BJ (cell line): ENCODE measurements at regions not wholly inside any gene's neighbourhood (a gene's known extent, or its start where the extent isn't known, plus 50 kb on each side); places are given as distances from the start of the nearest gene placed in this dataset.

Experiments
- CTCF ChIA-PET: fragments of 350-600 bp; formaldehyde crosslinking; extraction: SDS; loops from one replicate; lab custom pipeline; 2021; ENCODE audit warnings: antibody characterized with exemption, inconsistent platforms; lab: Yijun Ruan, JAX
- POLR2A ChIA-PET: fragments of 300-600 bp; sonication (Branson Sonifier 250); formaldehyde crosslinking; extraction: SDS; loops from one replicate; lab custom pipeline; 2021; ENCODE audit warnings: antibody characterized with exemption; lab: Charles Lee
- DNase-seq: peaks from one replicate; pipeline ENCODE4 v3.0.0-alpha.2; 2011; ENCODE audit warnings: low read depth
- H3K27me3 ChIP-seq: 2 replicates; pipeline ENCODE4 v1.6.0; 2011; ENCODE audit warnings: low read length; ENCODE audit not compliant: control insufficient read depth, insufficient read depth
- H3K36me3 ChIP-seq: 2 replicates; pipeline ENCODE4 v1.5.1; 2011; ENCODE audit warnings: low read length; ENCODE audit not compliant: control insufficient read depth, insufficient read depth
- H3K4me3 ChIP-seq: 2 replicates; pipeline ENCODE4 v1.5.1; 2011; ENCODE audit warnings: low read depth, mild to moderate bottlenecking, control low read depth, low read length
- TF ChIP-seq, protein P1 (sequence below): IDR thresholded peaks from 2 replicates; pipeline ENCODE4 v1.5.1; 2011; ENCODE audit warnings: low read depth, mild to moderate bottlenecking, control low read depth, inconsistent platforms, low read length, moderate library complexity; ENCODE audit not compliant: insufficient read depth

GRCh38 chr1:103905363-103905762 lies 155.7 kb downstream of the AMY1C start:
- POLR2A ChIA-PET, result no interaction called here
- TF ChIP-seq, protein P1, sequence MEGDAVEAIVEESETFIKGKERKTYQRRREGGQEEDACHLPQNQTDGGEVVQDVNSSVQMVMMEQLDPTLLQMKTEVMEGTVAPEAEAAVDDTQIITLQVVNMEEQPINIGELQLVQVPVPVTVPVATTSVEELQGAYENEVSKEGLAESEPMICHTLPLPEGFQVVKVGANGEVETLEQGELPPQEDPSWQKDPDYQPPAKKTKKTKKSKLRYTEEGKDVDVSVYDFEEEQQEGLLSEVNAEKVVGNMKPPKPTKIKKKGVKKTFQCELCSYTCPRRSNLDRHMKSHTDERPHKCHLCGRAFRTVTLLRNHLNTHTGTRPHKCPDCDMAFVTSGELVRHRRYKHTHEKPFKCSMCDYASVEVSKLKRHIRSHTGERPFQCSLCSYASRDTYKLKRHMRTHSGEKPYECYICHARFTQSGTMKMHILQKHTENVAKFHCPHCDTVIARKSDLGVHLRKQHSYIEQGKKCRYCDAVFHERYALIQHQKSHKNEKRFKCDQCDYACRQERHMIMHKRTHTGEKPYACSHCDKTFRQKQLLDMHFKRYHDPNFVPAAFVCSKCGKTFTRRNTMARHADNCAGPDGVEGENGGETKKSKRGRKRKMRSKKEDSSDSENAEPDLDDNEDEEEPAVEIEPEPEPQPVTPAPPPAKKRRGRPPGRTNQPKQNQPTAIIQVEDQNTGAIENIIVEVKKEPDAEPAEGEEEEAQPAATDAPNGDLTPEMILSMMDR, result no peak
- Histone ChIP-seq H3K27me3 (no peaks in the 10 kb centered on the region), H3K4me3 (no peak overlapping the region), H3K36me3 (no peaks in the 10 kb centered on the region)
- CTCF ChIA-PET, result no interaction called here
- DNase-seq, result no peak

DNA sequence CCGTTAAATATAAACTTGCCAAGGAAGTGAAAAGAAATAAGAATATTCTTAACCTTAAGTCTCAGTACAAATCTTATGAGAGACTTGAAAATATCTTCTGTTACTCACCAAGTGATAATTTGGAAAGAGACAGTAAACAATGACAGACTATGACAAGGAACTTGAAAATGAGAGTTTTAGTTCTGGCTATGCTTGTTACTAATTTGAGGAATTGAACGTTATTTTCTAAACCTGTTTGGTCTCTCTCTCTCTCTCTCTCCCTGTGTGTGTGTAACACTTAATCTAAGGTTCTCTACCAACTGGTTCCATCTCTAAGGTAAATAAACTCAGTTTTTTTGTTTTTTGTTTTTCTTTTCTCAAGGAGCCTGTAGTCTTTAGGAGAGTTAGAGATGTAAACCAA lies 161.8 kb downstream of the AMY1C start:
- H3K4me3 ChIP-seq, result no peak overlapping the region
- ChIA-PET POLR2A (no interaction called here), CTCF (no interaction called here)
- TF ChIP-seq, protein P1, result no peak
- DNase-seq, result no peak
- no peaks in the 10 kb centered on the region for H3K36me3 ChIP-seq
- no peaks in the 10 kb centered on the region for H3K27me3 ChIP-seq

DNA sequence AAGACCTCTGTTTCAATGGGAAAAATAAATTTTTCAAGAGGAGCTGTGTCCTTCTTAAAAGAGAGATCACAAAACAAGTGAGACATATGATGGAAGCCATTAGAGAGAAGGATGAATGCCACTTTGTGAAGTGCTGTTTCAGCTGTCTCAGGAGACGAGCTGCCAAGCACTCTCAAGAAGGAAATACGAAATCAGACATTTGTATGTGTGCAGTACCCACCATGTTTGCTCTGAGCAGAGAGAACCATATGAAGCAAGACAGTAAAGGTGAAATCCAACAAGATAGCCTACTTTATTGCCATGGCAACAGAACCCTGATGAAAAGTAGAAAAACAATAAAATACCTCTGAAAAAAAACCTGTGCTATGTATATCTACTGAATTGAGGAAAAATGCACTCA lies 168.1 kb downstream of the AMY1C start:
- H3K36me3 ChIP-seq, result no peaks in the 10 kb centered on the region
- no peak overlapping the region for H3K4me3 ChIP-seq
- TF ChIP-seq, protein P1, result no peak
- POLR2A ChIA-PET, result no interaction called here
- H3K27me3 ChIP-seq, result no peaks in the 10 kb centered on the region
- CTCF ChIA-PET, result no interaction called here
- no peak for DNase-seq

GRCh38 chr1:103931891-103932290 lies 182.2 kb downstream of the AMY1C start:
- CTCF ChIA-PET, result no interaction called here
- Histone ChIP-seq H3K27me3 (no peaks in the 10 kb centered on the region), H3K36me3 (no peaks in the 10 kb centered on the region), H3K4me3 (no peak overlapping the region)
- POLR2A ChIA-PET, result no interaction called here
- TF ChIP-seq, protein P1, result no peak
- DNase-seq, result no peak

DNA sequence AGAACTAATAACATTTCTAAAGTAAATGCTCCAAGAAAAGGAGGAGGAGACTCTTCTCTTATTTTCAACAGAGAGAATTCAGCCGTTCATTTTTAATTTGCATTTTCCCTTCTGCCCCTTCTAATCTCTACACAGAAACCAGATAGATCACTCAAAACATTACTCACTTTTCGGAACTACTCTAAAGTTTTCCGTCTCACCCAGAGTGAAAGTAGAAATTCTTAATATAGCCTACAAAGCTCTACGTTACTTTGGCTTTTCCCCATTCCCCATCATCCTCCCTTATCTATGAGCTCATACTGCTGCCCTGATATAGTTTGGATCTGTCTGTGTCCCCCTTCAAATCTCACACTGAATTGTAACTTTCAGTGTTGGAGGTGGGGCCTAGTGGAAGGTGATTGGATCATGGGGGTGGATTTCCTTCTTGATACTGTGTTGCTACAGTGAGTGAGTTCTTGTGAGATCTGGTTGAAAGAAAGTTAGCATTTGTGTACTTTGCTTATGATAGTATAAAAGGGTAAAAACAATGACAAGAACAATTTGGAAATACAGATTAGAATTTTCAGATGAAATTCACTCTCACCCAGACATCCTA lies 188.2 kb downstream of the AMY1C start:
- Histone ChIP-seq H3K27me3 (no peaks in the 10 kb centered on the region), H3K4me3 (no peak overlapping the region), H3K36me3 (no peaks in the 10 kb centered on the region)
- TF ChIP-seq, protein P1, result no peak
- POLR2A ChIA-PET, result no interaction called here
- CTCF ChIA-PET, result no interaction called here
- DNase-seq, result no peak
